Stimulated activated CD8-positive, alpha-beta memory T cell treated with anti-CD3 and anti-CD28 coated beads, Interleukin-2, amount 100 ng/mL, for 1 hour (primary cell): ENCODE measurements at regions not wholly inside any gene's neighbourhood (a gene's known extent, or its start where the extent isn't known, plus 50 kb on each side); places are given as distances from the start of the nearest gene placed in this dataset.

Source experiments
- DNase-seq, 2 donors: peaks; one replicate each; pipeline ENCODE4 v3.0.0-alpha.2; 2020; ENCODE audit warnings: low read depth in 2 of 2

DNA sequence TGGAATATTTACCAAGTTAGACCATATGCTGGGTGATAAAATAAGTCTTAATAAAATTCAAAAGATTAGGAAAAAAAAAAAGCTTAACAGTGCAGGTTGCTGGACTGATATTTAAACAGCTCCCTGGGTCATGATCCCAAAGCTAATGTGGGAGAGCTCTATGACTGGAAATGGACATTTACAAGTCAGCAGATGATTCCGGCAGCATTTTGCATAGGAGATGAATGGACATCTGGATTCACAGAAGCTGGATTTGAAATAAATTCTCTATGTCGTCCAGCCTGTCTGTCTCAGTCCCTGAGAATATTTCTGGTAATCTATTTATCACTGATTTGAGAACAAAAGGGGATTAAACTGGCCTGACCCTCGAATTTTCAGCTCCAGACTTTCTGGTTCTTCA is 52.3 kb upstream of the KLHL25 start:
- DNase-seq: no peak

GRCh38 chr15:85849946-85850345 is 55.2 kb upstream of the KLHL25 start:
- DNase-seq: no peak

DNA sequence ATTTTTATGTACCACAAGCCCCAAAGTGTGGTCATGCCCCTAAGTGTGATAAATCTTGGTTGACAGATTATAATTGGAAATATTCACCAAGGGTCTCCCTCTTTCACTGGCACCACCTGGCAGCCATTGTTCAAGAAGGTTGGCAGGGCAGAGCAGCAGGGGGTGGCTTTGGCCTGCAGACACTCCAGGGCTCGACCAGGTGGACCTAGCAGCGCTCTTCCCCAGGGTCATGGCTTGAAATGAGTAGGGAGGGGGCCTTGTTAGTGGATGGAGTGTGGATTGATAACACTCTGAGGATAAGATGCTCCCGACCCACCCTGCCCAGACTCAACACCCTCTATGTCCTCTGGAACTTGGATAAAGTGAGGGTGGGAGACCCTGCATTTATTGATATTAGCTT is 58.2 kb upstream of the KLHL25 start:
- no peak for DNase-seq

DNA sequence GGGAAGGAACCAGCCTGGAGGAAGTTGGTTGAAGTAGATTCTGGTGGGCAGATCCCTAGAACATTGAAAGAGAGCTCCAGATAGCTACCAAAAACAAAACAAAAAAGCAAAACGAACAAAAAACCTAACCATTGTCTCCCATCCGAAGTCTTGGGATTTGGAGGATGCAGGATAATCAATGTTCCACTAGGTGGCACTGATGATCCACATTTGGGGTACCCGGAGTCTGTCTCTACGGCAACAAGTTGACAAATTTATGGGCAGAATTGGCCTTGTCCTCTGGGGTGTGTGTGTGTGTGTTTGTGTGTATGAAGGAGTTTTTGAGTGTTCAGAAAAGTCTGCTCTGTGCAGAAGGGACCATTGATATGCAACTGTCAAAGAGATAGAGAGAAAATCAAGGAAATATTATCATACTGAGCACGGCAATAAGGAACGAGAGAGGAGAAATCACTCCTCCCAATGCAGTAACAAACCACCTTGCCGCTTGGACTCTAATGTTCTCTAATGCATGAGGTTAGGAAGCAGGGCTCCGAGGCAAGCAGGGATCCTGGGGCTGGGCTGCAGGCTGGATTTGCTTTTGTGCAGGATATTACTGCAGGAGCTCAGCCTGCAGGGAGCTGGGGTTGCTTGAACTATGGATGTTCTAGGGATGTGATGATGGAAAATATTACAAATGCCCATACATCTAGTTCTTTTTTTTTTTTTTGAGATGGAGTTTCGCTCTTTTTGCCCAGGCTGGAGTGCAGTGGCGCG is 59.8 kb upstream of the KLHL25 start:
- DNase-seq: peak in 1 of 2 donors; percentile 8

GRCh38 chr15:85858586-85859375 is 64.1 kb upstream of the KLHL25 start:
- DNase-seq: peak; percentile 40 to 61

DNA sequence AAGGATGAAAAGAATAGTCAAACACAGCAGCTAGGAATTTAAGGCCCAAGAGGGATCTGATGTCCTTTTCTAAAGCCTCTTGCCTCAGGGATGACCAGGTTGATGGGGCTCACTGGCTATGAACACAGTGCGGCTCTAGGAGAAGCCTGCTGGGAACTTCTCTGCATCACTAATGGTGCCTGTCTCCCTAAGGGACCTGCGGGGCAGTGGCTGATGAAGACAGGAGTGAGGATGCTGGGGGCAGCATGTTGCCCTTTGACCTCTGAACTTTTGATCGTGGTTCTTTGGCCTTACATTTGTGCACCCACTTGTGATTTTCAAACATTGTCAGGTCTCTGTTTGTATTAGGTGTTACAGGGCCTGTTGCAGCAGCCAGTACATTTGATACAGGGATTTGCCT is 64.9 kb upstream of the KLHL25 start:
- no peak for DNase-seq

GRCh38 chr15:85860394-85861161 is 65.9 kb upstream of the KLHL25 start:
- DNase-seq: no peak

- DNase-seq: no peak
These were observed 70.5 kb upstream of the KLHL25 start for GRCh38 chr15:85865070-85865684.

- DNase-seq: no peak
These were observed 72.5 kb upstream of the KLHL25 start for GRCh38 chr15:85867250-85867649.

DNA sequence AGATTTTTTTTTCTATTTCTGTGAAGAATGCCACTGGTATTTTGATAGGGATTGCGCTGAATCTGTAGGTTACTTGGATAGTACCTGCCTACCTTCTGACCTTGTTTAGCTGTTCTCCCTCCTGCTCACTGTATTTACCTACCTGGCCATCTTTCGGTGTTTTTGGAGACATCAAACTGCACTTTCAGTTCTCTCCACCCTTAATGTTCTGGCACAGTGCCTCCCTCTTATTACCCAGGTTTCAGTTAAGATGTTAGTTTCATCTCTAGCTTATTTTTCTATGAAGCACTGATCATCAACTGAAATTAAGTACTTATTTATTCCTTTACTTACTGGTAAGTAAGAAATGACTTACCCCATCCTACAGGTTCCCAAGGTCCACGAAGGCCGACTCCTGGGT is 74.4 kb upstream of the KLHL25 start:
- no peak for DNase-seq

DNA sequence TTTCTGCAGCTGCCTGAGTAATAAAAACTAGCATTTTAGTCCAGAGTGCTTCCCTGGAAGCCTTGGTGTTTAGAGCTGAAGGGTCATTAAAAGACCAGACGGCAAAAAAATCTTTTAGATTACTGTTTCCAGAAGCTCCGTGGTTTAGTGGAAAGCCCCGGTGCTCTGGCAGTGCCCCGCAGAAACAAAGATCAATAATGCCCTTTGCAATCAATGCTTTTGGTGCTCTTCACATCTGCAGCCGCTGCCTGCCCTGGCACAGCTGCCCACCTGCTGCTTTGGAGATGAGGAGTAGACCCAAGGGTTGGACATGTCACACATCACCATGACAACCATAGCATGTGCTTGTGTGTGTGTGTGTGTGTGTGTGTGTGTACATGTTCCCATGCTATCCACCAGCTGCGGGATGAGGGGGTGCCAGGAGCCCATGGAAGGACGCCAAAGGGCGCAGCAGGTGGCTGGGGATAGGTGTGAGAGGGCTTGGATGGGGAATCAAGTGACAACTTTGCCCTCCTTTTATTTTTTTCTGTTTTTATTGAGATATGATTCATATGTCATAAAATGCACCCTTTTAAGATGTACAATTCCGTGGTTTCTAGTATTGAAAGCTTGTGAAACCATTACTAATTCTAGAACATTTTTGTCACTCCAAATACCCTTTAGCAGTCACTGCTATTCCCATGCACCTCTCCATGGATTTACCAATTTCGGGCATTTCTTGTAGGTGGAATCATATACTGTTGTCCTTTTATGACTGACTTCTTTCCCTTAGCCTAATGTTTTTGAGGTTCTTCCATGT is 75.7 kb upstream of the KLHL25 start:
- no peak for DNase-seq

GRCh38 chr15:85871545-85871944 is 76.8 kb upstream of the KLHL25 start:
- DNase-seq: no peak

DNA sequence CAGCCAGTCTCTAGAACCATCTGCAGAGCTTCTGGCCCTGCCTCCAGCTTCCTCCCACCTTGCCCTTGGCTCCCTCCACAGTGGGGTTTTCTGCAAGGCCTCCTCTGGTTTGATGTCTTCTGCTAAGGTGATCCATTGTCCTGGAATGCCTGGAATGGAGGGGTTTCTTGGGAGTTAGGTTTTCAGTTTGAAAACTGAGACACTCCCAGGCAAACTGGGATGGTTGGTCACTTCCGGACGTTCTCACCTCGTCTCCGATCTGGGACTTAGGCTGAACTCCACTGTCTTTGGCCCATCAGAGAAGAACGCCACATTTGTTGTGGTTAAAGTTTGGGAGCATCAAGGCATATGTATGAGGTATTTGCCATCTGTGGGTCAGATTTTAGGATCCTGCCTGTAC is 77.4 kb upstream of the KLHL25 start:
- no peak for DNase-seq

- DNase-seq: no peak
These were observed 79.5 kb upstream of the KLHL25 start for GRCh38 chr15:85874236-85874635.

GRCh38 chr15:85875756-85876155 is 81.0 kb upstream of the KLHL25 start:
- DNase-seq: no peak

GRCh38 chr15:85878828-85879225 is 84.1 kb upstream of the KLHL25 start:
- no peak for DNase-seq

DNA sequence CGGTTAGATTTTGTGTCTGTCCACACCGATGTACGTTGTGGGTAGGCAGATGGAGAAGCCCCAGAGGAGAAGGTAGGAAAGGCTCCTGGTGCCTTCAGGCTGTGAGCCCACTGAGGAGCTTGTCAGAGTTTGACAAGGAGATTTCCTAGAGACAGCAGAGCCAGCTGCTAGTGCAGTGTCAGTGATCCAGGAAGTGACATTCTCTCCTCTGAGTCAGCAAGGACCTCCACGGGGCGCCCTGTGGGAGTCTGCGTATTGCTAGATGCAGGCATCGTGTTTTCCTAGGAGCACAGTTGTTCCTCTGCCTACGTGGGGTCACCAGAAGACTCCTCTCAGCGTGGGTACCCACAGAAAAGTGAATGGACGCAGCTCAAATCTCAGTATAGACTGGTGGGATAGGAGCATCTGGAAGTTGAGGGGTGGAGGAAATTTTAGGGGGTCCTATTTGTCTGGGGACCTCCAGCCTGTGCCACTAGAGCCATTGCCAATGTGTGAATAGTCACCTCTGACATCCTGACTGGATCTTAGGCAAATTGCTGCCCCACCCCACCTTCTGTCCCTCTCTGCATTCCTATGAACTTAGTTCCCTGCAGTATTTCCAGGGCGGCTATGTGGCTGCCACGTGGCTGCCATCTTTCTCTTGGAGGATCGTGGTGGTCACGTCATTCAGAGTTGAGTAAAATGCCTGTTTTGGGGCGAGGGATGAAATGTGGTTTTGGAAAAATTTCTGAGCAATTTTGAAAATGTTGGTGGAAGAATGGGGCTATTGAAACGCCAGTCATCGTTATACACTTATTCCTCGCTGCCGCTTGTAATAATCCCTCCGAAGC is 84.8 kb upstream of the KLHL25 start:
- no peak for DNase-seq

- DNase-seq: no peak
These were observed 85.9 kb upstream of the KLHL25 start for GRCh38 chr15:85880501-85881190.

GRCh38 chr15:85886309-85886811 is 91.6 kb upstream of the KLHL25 start:
- no peak for DNase-seq
